ENCODE measurements at regions not wholly inside any gene's neighbourhood (a gene's known extent, or its start where the extent isn't known, plus 50 kb on each side); places are given as distances from the start of the nearest gene placed in this dataset.

- Histone ChIP-seq H3K36me3 (no peaks in the 10 kb centered on the region), H3K9me3 (no peaks in the 10 kb centered on the region), H3K4me3 (no peak overlapping the region), H3K4me1 (peaks cover 0 to 37% (median 16%) of the 10 kb centered on the region in 4 donors), H3K27me3 (no peaks in the 10 kb centered on the region), H3K27ac (no peak overlapping the region)
- TF ChIP-seq EP300 (IDR thresholded peaks at IDR 0.05) (no peak), POLR2AphosphoS5 (IDR thresholded peaks at IDR 0.05) (no peak), POLR2A (IDR thresholded peaks at IDR 0.05) (no peak)
- TF ChIP-seq, protein P1, sequence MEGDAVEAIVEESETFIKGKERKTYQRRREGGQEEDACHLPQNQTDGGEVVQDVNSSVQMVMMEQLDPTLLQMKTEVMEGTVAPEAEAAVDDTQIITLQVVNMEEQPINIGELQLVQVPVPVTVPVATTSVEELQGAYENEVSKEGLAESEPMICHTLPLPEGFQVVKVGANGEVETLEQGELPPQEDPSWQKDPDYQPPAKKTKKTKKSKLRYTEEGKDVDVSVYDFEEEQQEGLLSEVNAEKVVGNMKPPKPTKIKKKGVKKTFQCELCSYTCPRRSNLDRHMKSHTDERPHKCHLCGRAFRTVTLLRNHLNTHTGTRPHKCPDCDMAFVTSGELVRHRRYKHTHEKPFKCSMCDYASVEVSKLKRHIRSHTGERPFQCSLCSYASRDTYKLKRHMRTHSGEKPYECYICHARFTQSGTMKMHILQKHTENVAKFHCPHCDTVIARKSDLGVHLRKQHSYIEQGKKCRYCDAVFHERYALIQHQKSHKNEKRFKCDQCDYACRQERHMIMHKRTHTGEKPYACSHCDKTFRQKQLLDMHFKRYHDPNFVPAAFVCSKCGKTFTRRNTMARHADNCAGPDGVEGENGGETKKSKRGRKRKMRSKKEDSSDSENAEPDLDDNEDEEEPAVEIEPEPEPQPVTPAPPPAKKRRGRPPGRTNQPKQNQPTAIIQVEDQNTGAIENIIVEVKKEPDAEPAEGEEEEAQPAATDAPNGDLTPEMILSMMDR (IDR thresholded peaks at IDR 0.05), result no peak
- no peak for DNase-seq
- intact Hi-C loops (cut with DNase I), result no loop called here
Observed at GRCh38 chr4:79471309-79471708, 63.3 kb upstream of the GK2 start.

GRCh38 chr4:79467246-79467932, 59.4 kb upstream of the GK2 start:
- H3K27ac ChIP-seq, result peak overlapping the region; percentile 1 to 64 (median 29)
- intact Hi-C loops (cut with DNase I), result loop anchor here (10.0 kb wide), 1 partner anchor 383 kb away; no protein-coding TSS in a partner anchor
- H3K9me3 ChIP-seq, result no peaks in the 10 kb centered on the region
- no peaks in the 10 kb centered on the region for H3K36me3 ChIP-seq
- H3K4me1 ChIP-seq, result peaks cover 0 to 24% (median 13%) of the 10 kb centered on the region in 4 donors
- no peak overlapping the region for H3K4me3 ChIP-seq
- peak in 3 of 4 donors; percentile 42 to 71 (median 48) for TF ChIP-seq POLR2AphosphoS5 (IDR thresholded peaks at IDR 0.05)
- no peak for TF ChIP-seq POLR2A (IDR thresholded peaks at IDR 0.05)
- TF ChIP-seq EP300 (IDR thresholded peaks at IDR 0.05), result no peak
- no peak for DNase-seq
- H3K27me3 ChIP-seq, result no peaks in the 10 kb centered on the region

- no peaks in the 10 kb centered on the region for H3K9me3 ChIP-seq
- H3K27ac ChIP-seq, result peak overlapping the region in 2 of 4 donors; percentile 57 to 64
- peaks cover 0 to 24% (median 13%) of the 10 kb centered on the region in 4 donors for H3K4me1 ChIP-seq
- no peaks in the 10 kb centered on the region for H3K36me3 ChIP-seq
- no peak for DNase-seq
- no peak overlapping the region for H3K4me3 ChIP-seq
- H3K27me3 ChIP-seq, result no peaks in the 10 kb centered on the region
- intact Hi-C loops (cut with DNase I), result loop anchor here (10.0 kb wide), 1 partner anchor 382 kb away; no protein-coding TSS in a partner anchor
- 20 to 55% methylated on average over 1 of the region's 1 CpG for WGBS, 2 donors
- TF ChIP-seq POLR2AphosphoS5 (IDR thresholded peaks at IDR 0.05), result no peak
- no peak for TF ChIP-seq POLR2A (IDR thresholded peaks at IDR 0.05)
- TF ChIP-seq EP300 (IDR thresholded peaks at IDR 0.05), result no peak
- TF ChIP-seq, protein P1 (IDR thresholded peaks at IDR 0.05), result no peak
Observed at GRCh38 chr4:79466621-79467020, 58.6 kb upstream of the GK2 start.

Small RNA genes lying in the stretch of these regions (small RNA-seq; reads per million reads assigned to genes)
- 0 reads per million in 3 donors for gene RF00072

All from sigmoid colon (tissue), 6 donors.